Keratinocyte (primary cell): ENCODE measurements at regions not wholly inside any gene's neighbourhood (a gene's known extent, or its start where the extent isn't known, plus 50 kb on each side); places are given as distances from the start of the nearest gene placed in this dataset.

Experiments
- DNase-seq: peaks from one replicate; pipeline ENCODE4 v3.0.0-alpha.2; 2011; ENCODE audit warnings: low read depth, missing footprints, low spot score
- FAIRE-seq: peaks from 2 replicates; lab custom pipeline; 2011; peaks lifted over from hg19 to GRCh38; lab: Jason Lieb, UNC
- H2AFZ ChIP-seq: 2 replicates; pipeline ENCODE4 v1.6.0; 2012; ENCODE audit warnings: low read length, control low read depth, inconsistent platforms; ENCODE audit not compliant: control insufficient read depth
- H3K27ac ChIP-seq: 2 replicates; pipeline ENCODE4 v1.5.1; 2011; ENCODE audit warnings: low read length; ENCODE audit not compliant: control insufficient read depth, insufficient read depth
- H3K27me3 ChIP-seq: 3 replicates; pipeline ENCODE4 v1.6.0; 2011; ENCODE audit warnings: low read length; ENCODE audit not compliant: control insufficient read depth, insufficient read depth; ENCODE audit errors: extremely low read depth
- H3K36me3 ChIP-seq, 2 experiments: 2 replicates in 1 of 2; 3 replicates in 1 of 2; pipeline ENCODE4 v1.5.1; 2011; ENCODE audit warnings: low read length in 2 of 2, mild to moderate bottlenecking in 1 of 2; ENCODE audit not compliant: control insufficient read depth in 2 of 2, insufficient read depth in 2 of 2; ENCODE audit errors: extremely low read depth in 1 of 2
- H3K4me1 ChIP-seq: 3 replicates; pipeline ENCODE4 v1.5.1; 2011; ENCODE audit warnings: low read length; ENCODE audit not compliant: control insufficient read depth, insufficient read depth; ENCODE audit errors: extremely low read depth
- H3K4me2 ChIP-seq: 3 replicates; pipeline ENCODE4 v1.6.0; 2011; ENCODE audit warnings: low read depth, low read length; ENCODE audit not compliant: control insufficient read depth, insufficient read depth; ENCODE audit errors: extremely low read depth
- H3K4me3 ChIP-seq, 3 experiments: fragments of 200-600 bp in 1 of 3; sonication (generic) in 1 of 3; 2 replicates in 2 of 3; 3 replicates in 1 of 3; pipeline ENCODE4 v1.5.1; 2011 to 2016; ENCODE audit warnings: low read length in 3 of 3, mild to moderate bottlenecking in 3 of 3, control low read depth in 2 of 3, inconsistent platforms in 1 of 3, low read depth in 1 of 3, mixed read lengths in 1 of 3, mixed run types in 1 of 3, moderate library complexity in 1 of 3; ENCODE audit not compliant: control insufficient read depth in 2 of 3, insufficient read depth in 2 of 3; ENCODE audit errors: extremely low read depth in 1 of 3
- H3K79me2 ChIP-seq: 2 replicates; pipeline ENCODE4 v1.6.0; 2012; ENCODE audit warnings: low read length; ENCODE audit not compliant: control insufficient read depth, insufficient read depth
- H3K9ac ChIP-seq: 3 replicates; pipeline ENCODE4 v1.6.0; 2011; ENCODE audit warnings: low read length; ENCODE audit not compliant: control insufficient read depth, insufficient read depth; ENCODE audit errors: extremely low read depth
- H3K9me1 ChIP-seq: 3 replicates; pipeline ENCODE4 v1.6.0; 2011; ENCODE audit warnings: low read length; ENCODE audit not compliant: control insufficient read depth, insufficient read depth; ENCODE audit errors: extremely low read depth
- H3K9me3 ChIP-seq: 2 replicates; pipeline ENCODE4 v1.5.1; 2012; ENCODE audit warnings: low read depth, low read length; ENCODE audit not compliant: control insufficient read depth
- H4K20me1 ChIP-seq: 3 replicates; pipeline ENCODE4 v1.6.0; 2011; ENCODE audit warnings: low read length; ENCODE audit not compliant: control insufficient read depth, insufficient read depth; ENCODE audit errors: extremely low read depth
- CTCF ChIP-seq, 3 experiments: IDR thresholded peaks in 1 of 3; conservative IDR thresholded peaks in 1 of 3; optimal IDR thresholded peaks in 1 of 3; 2 replicates in 2 of 3; 3 replicates in 1 of 3; pipeline versions ENCODE3 to v1.5.1; 2011; ENCODE audit warnings: low read length in 3 of 3, mild to moderate bottlenecking in 3 of 3, moderate library complexity in 2 of 3, control low read depth in 1 of 3, inconsistent platforms in 1 of 3; ENCODE audit not compliant: insufficient read depth in 2 of 3; ENCODE audit errors: extremely low read depth in 1 of 3
- EZH2 ChIP-seq: IDR thresholded peaks from one replicate; pipeline ENCODE4 v1.6.1; 2012; ENCODE audit warnings: inconsistent platforms, mild to moderate bottlenecking, low read length, moderate library complexity
- dilution Hi-C: fragments of 300-500 bp; cut with MboI; formaldehyde crosslinking; loops from one replicate; pipeline ENCODE4 v1.7.0; 2020; ENCODE audit warnings: low sequenced_read_pairs; ENCODE audit not compliant: extremely low pct_ligation_motif_present

- no peaks in the 10 kb centered on the region for H3K79me2 ChIP-seq
- H3K9me3 ChIP-seq = no peaks in the 10 kb centered on the region
- no peak for DNase-seq
- H3K4me3 ChIP-seq = no peak overlapping the region
- no peak for TF ChIP-seq EZH2
- no peak for TF ChIP-seq CTCF (optimal IDR thresholded peaks at IDR 0.05 in 1 of 3, IDR thresholded peaks at IDR 0.05 in 1 of 3, conservative IDR thresholded peaks at IDR 0.05 in 1 of 3; ENCODE audit: extremely low read depth in 1 of 3, insufficient read depth in 2 of 3, low read length in 3 of 3)
- no peaks in the 10 kb centered on the region for H4K20me1 ChIP-seq
- no peaks in the 10 kb centered on the region for H3K36me3 ChIP-seq
- dilution Hi-C loops = no loop called here
- H2AFZ ChIP-seq = no peak overlapping the region
- no peaks in the 10 kb centered on the region for H3K4me1 ChIP-seq
- no peaks in the 10 kb centered on the region for H3K27me3 ChIP-seq
- no peak overlapping the region for H3K9ac ChIP-seq
- no peaks in the 10 kb centered on the region for H3K9me1 ChIP-seq
- no peak overlapping the region for H3K4me2 ChIP-seq
- FAIRE-seq = no peak
- H3K27ac ChIP-seq = no peak overlapping the region
Observed at GRCh38 chrX:130467936-130468335, 66.1 kb downstream of the RBMX2 start.

GRCh38 chrX:130468395-130468923, 66.7 kb downstream of the RBMX2 start:
- no peaks in the 10 kb centered on the region for H3K27me3 ChIP-seq
- H3K4me1 ChIP-seq = no peaks in the 10 kb centered on the region
- no peak overlapping the region for H3K4me2 ChIP-seq
- H4K20me1 ChIP-seq = no peaks in the 10 kb centered on the region
- no peaks in the 10 kb centered on the region for H3K36me3 ChIP-seq
- dilution Hi-C loops = no loop called here
- H3K9ac ChIP-seq = no peak overlapping the region
- H3K9me1 ChIP-seq = no peaks in the 10 kb centered on the region
- no peak for FAIRE-seq
- no peak overlapping the region for H3K4me3 ChIP-seq
- H3K9me3 ChIP-seq = no peaks in the 10 kb centered on the region
- H3K79me2 ChIP-seq = no peaks in the 10 kb centered on the region
- H2AFZ ChIP-seq = no peak overlapping the region
- H3K27ac ChIP-seq = no peak overlapping the region
- DNase-seq = no peak
- no peak for TF ChIP-seq CTCF (optimal IDR thresholded peaks at IDR 0.05 in 1 of 3, IDR thresholded peaks at IDR 0.05 in 1 of 3, conservative IDR thresholded peaks at IDR 0.05 in 1 of 3; ENCODE audit: extremely low read depth in 1 of 3, insufficient read depth in 2 of 3, low read length in 3 of 3)
- no peak for TF ChIP-seq EZH2
